CD4-positive, alpha-beta T cell (primary cell): ENCODE measurements at regions not wholly inside any gene's neighbourhood (a gene's known extent, or its start where the extent isn't known, plus 50 kb on each side); places are given as distances from the start of the nearest gene placed in this dataset.

Experiments used
- ATAC-seq: fragments of 200-7000 bp; cut with Tn5 transposase; one replicate; pipeline ENCODE4 v1.10.0; 2022; ENCODE audit warnings: mild to moderate bottlenecking; ENCODE audit not compliant: poor library complexity
- CTCF ChIA-PET: fragments of 350-600 bp; sonication (Branson Sonifier 250); formaldehyde crosslinking; loops from one replicate; lab custom pipeline; 2021; ENCODE audit warnings: antibody characterized with exemption, inconsistent platforms; lab: Charles Lee
- POLR2A ChIA-PET: fragments of 350-600 bp; sonication (Branson Sonifier 250); formaldehyde crosslinking; loops from one replicate; lab custom pipeline; 2021; ENCODE audit warnings: antibody characterized with exemption, inconsistent platforms; lab: Charles Lee
- DNase-seq, 14 experiments: peaks; one replicate each; pipeline ENCODE4 v3.0.0-alpha.2; 2013 to 2020; ENCODE audit warnings: mixed read lengths in 2 of 14
- H3K27ac ChIP-seq, 2 donors: one replicate each; pipeline versions ENCODE4 v1.5.1 to v1.7.0; 2013; ENCODE audit warnings: low read length in 2 of 2, low read depth in 1 of 2, mild to moderate bottlenecking in 1 of 2
- H3K27me3 ChIP-seq, 2 experiments: 1 replicate in 1 of 2; 2 replicates in 1 of 2; pipeline versions ENCODE4 v1.6.1 to v1.7.0; 2013; ENCODE audit warnings: low read length in 2 of 2, control low read depth in 1 of 2, mild to moderate bottlenecking in 1 of 2, moderate library complexity in 1 of 2; ENCODE audit not compliant: insufficient read depth in 2 of 2, control insufficient read depth in 1 of 2
- H3K36me3 ChIP-seq: one replicate; pipeline ENCODE4 v1.6.1; 2013; ENCODE audit warnings: low read length, control low read depth; ENCODE audit not compliant: insufficient read depth
- H3K4me1 ChIP-seq: one replicate; pipeline ENCODE4 v1.6.1; 2013; ENCODE audit warnings: low read length, control low read depth; ENCODE audit not compliant: insufficient read depth
- H3K4me3 ChIP-seq: one replicate; pipeline ENCODE4 v1.5.1; 2013; ENCODE audit warnings: mild to moderate bottlenecking, low read length, moderate library complexity
- H3K9me3 ChIP-seq, 2 experiments: 1 replicate in 1 of 2; 2 replicates in 1 of 2; pipeline versions ENCODE4 v1.6.1 to v1.7.0; 2013; ENCODE audit warnings: low read length in 2 of 2, mild to moderate bottlenecking in 2 of 2, control low read depth in 1 of 2, moderate library complexity in 1 of 2; ENCODE audit not compliant: control insufficient read depth in 1 of 2, insufficient read depth in 1 of 2
- H3K27ac Mint-ChIP-seq: one replicate; pipeline ENCODE4 v1.8.0; 2020; ENCODE audit warnings: mixed read lengths
- H3K27me3 Mint-ChIP-seq: one replicate; pipeline ENCODE4 v1.8.0; 2021; ENCODE audit warnings: mixed read lengths
- H3K36me3 Mint-ChIP-seq: one replicate; pipeline ENCODE4 v1.8.0; 2021; ENCODE audit warnings: low read depth, mixed read lengths
- H3K4me1 Mint-ChIP-seq: one replicate; pipeline ENCODE4 v1.8.0; 2021; ENCODE audit warnings: low read depth, mixed read lengths
- H3K4me3 Mint-ChIP-seq: one replicate; pipeline ENCODE4 v1.8.0; 2020; ENCODE audit warnings: mild to moderate bottlenecking, mixed read lengths
- H3K9me3 Mint-ChIP-seq: one replicate; pipeline ENCODE4 v1.8.0; 2020; ENCODE audit warnings: mixed read lengths
- intact Hi-C, 2 experiments: fragments of 100-400 bp; cut with DNase I in 1 of 2; cut with micrococcal nuclease in 1 of 2; formaldehyde crosslinking; loops; one replicate each; pipeline versions ENCODE4 v1.15.1 to v1.9.0; 2023 to 2025; cut with DNase I, micrococcal nuclease
- TF ChIP-seq, protein P1 (sequence below): fragments of 200-600 bp; IDR thresholded peaks from one replicate; pipeline ENCODE4 v1.8.0; 2022; ENCODE audit warnings: antibody characterized with exemption, mild to moderate bottlenecking

DNA sequence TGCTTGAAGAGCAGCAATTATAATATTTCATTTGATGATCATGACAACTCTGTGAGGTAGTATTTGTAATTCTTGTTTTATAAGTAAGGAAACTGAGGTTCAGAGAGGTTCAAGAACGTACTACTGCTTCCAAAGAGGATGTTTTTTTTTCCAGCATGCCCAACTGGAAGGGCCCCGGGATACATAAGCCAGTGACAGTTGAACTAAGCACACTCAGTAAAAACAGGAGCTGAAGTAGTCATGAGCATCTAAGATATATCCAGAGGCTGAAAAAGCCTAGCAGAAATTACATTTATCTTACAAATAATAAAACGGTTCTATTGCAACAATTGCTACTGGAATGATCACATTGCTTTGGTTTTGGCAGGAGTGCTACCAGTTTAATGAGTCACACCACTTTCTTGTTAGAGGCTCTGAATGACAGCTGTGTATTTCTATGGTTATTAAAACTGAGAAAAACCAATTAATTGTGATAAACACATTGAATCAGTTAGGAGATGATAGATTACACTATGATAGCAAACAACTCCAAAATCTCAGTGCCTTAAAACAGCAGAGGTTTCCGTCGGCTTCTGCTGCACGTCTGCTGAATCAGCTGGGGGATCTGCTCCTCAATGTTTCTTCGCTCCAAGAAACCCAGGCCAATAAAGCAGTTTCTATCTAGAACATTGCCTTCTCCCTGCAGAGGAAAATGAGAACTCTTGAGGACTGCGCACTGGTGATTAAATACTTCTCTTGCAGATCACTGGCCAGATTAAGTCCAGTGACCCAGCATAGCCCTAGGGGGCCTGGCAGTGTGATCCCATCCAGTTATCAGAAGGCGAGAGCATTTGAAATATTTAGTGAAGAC lies 522.7 kb downstream of the PLPP3 start:
- H3K27me3 ChIP-seq, result no peaks in the 10 kb centered on the region
- DNase-seq (no peak), ATAC-seq (no peak)
- Mint-ChIP-seq H3K27me3 (no peaks in the 10 kb centered on the region), H3K27ac (no peak overlapping the region), H3K4me1 (no peaks in the 10 kb centered on the region), H3K36me3 (no peaks in the 10 kb centered on the region), H3K9me3 (no peaks in the 10 kb centered on the region), H3K4me3 (no peak overlapping the region)
- CTCF ChIA-PET, result no interaction called here
- no peak overlapping the region for H3K4me3 ChIP-seq
- H3K9me3 ChIP-seq, result no peaks in the 10 kb centered on the region
- intact Hi-C loops, result no loop called here
- TF ChIP-seq, protein P1, sequence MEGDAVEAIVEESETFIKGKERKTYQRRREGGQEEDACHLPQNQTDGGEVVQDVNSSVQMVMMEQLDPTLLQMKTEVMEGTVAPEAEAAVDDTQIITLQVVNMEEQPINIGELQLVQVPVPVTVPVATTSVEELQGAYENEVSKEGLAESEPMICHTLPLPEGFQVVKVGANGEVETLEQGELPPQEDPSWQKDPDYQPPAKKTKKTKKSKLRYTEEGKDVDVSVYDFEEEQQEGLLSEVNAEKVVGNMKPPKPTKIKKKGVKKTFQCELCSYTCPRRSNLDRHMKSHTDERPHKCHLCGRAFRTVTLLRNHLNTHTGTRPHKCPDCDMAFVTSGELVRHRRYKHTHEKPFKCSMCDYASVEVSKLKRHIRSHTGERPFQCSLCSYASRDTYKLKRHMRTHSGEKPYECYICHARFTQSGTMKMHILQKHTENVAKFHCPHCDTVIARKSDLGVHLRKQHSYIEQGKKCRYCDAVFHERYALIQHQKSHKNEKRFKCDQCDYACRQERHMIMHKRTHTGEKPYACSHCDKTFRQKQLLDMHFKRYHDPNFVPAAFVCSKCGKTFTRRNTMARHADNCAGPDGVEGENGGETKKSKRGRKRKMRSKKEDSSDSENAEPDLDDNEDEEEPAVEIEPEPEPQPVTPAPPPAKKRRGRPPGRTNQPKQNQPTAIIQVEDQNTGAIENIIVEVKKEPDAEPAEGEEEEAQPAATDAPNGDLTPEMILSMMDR, result no peak
- no peaks in the 10 kb centered on the region for H3K36me3 ChIP-seq
- no peak overlapping the region for H3K27ac ChIP-seq
- POLR2A ChIA-PET, result no interaction called here
- no peaks in the 10 kb centered on the region for H3K4me1 ChIP-seq

DNA sequence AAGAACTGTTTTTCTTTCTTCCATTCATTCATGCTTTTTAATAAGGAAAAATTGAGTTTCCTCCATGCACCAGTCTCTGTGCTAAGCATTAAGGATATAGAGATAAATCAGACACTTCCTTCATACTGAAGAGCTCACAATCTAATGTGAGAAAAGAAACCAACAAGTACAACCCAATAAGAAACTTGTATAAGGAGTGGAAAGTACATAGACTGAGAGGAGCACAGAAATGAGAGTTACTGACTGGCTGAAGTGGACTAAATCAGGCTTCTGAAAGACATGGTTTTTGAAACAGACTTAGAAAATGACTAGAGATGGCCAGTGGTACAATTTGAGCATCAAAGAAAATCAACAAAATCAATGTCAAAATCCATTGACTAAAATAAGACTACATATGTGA lies 524.4 kb downstream of the PLPP3 start:
- Histone ChIP-seq H3K27ac (no peak overlapping the region), H3K4me3 (no peak overlapping the region), H3K9me3 (no peaks in the 10 kb centered on the region), H3K27me3 (no peaks in the 10 kb centered on the region), H3K4me1 (no peaks in the 10 kb centered on the region), H3K36me3 (no peaks in the 10 kb centered on the region)
- ATAC-seq (no peak), DNase-seq (no peak)
- Mint-ChIP-seq H3K4me1 (no peaks in the 10 kb centered on the region), H3K36me3 (no peaks in the 10 kb centered on the region), H3K4me3 (no peak overlapping the region), H3K27me3 (no peaks in the 10 kb centered on the region), H3K9me3 (no peaks in the 10 kb centered on the region), H3K27ac (no peak overlapping the region)
- intact Hi-C loops, result no loop called here
- CTCF ChIA-PET, result no interaction called here
- POLR2A ChIA-PET, result no interaction called here
- TF ChIP-seq, protein P1, result no peak

- Histone ChIP-seq H3K27me3 (no peaks in the 10 kb centered on the region), H3K27ac (no peak overlapping the region), H3K36me3 (no peaks in the 10 kb centered on the region), H3K4me3 (no peak overlapping the region), H3K9me3 (no peaks in the 10 kb centered on the region), H3K4me1 (no peaks in the 10 kb centered on the region)
- ChIA-PET CTCF (no interaction called here), POLR2A (no interaction called here)
- H3K27ac Mint-ChIP-seq, result no peak overlapping the region
- no peaks in the 10 kb centered on the region for H3K27me3 Mint-ChIP-seq
- TF ChIP-seq, protein P1, result no peak
- H3K4me3 Mint-ChIP-seq, result no peak overlapping the region
- H3K9me3 Mint-ChIP-seq, result peaks cover 3% of the 10 kb centered on the region
- DNase-seq (no peak), ATAC-seq (no peak)
- intact Hi-C loops, result no loop called here
- no peaks in the 10 kb centered on the region for H3K4me1 Mint-ChIP-seq
- no peaks in the 10 kb centered on the region for H3K36me3 Mint-ChIP-seq
Observed at GRCh38 chr1:56052041-56052440, 527.3 kb downstream of the PLPP3 start.
